Endodermal cell (in vitro differentiated cells): ENCODE measurements at regions not wholly inside any gene's neighbourhood (a gene's known extent, or its start where the extent isn't known, plus 50 kb on each side); places are given as distances from the start of the nearest gene placed in this dataset.

Experiments
- DNase-seq: peaks from one replicate; pipeline ENCODE4 v3.0.0-alpha.2; 2017
- H3K27ac ChIP-seq: 2 replicates; pipeline ENCODE4 v1.5.1; 2013; ENCODE audit warnings: mild to moderate bottlenecking, low read depth, low read length, moderate library complexity
- H3K27me3 ChIP-seq: 2 replicates; pipeline ENCODE4 v1.6.1; 2013; ENCODE audit warnings: mild to moderate bottlenecking, low read length, moderate library complexity; ENCODE audit not compliant: insufficient read depth, control insufficient read depth, poor library complexity, severe bottlenecking
- H3K36me3 ChIP-seq: 2 replicates; pipeline ENCODE4 v1.7.0; 2013; ENCODE audit warnings: mild to moderate bottlenecking, low read length, moderate library complexity; ENCODE audit not compliant: control insufficient read depth, insufficient read depth
- H3K4me1 ChIP-seq: one replicate; pipeline ENCODE4 v1.7.0; 2013; ENCODE audit warnings: low read length; ENCODE audit not compliant: control insufficient read depth, insufficient read depth
- H3K4me3 ChIP-seq: 2 replicates; pipeline ENCODE4 v1.5.1; 2013; ENCODE audit warnings: mild to moderate bottlenecking, low read length, moderate library complexity
- H3K9ac ChIP-seq: 2 replicates; pipeline ENCODE4 v1.6.1; 2013; ENCODE audit warnings: mild to moderate bottlenecking, low read length, moderate library complexity; ENCODE audit not compliant: poor library complexity, severe bottlenecking; ENCODE audit errors: extremely low read depth
- H3K9me3 ChIP-seq: 2 replicates; pipeline ENCODE4 v1.6.1; 2013; ENCODE audit warnings: mild to moderate bottlenecking, low read length, moderate library complexity; ENCODE audit not compliant: control insufficient read depth
- H3K27ac Mint-ChIP-seq: 2 replicates; pipeline ENCODE4 v1.8.0; 2020; ENCODE audit warnings: mixed read lengths
- H3K27me3 Mint-ChIP-seq: 2 replicates; pipeline ENCODE4 v1.8.0; 2021; ENCODE audit warnings: mild to moderate bottlenecking, mixed read lengths; ENCODE audit not compliant: insufficient read depth
- H3K36me3 Mint-ChIP-seq: 2 replicates; pipeline ENCODE4 v1.8.0; 2020; ENCODE audit warnings: low read depth, mixed read lengths
- H3K4me1 Mint-ChIP-seq: 2 replicates; pipeline ENCODE4 v1.8.0; 2020; ENCODE audit warnings: mixed read lengths
- H3K4me3 Mint-ChIP-seq: 2 replicates; pipeline ENCODE4 v1.8.0; 2020; ENCODE audit warnings: mild to moderate bottlenecking, moderate library complexity, mixed read lengths
- H3K9me3 Mint-ChIP-seq: 2 replicates; pipeline ENCODE4 v1.8.0; 2020; ENCODE audit warnings: mild to moderate bottlenecking, mixed read lengths
- WGBS, 2 experiments: methylation state at CpG; one replicate each; pipeline versions ENCODE4 v1.1.5 to v1.1.7; 2013; ENCODE audit warnings: missing lambda C conversion rate in 2 of 2, mixed read lengths in 1 of 2; ENCODE audit not compliant: insufficient coverage in 1 of 2, insufficient read length in 1 of 2; 5-methylcytosine and 5-hydroxymethylcytosine counted together
- TF ChIP-seq, protein P1 (sequence below): fragments of 200-600 bp; sonication (generic); conservative IDR thresholded peaks from 2 replicates; pipeline ENCODE4 v1.5.0; 2021; ENCODE audit warnings: antibody characterized with exemption, mild to moderate bottlenecking

DNA sequence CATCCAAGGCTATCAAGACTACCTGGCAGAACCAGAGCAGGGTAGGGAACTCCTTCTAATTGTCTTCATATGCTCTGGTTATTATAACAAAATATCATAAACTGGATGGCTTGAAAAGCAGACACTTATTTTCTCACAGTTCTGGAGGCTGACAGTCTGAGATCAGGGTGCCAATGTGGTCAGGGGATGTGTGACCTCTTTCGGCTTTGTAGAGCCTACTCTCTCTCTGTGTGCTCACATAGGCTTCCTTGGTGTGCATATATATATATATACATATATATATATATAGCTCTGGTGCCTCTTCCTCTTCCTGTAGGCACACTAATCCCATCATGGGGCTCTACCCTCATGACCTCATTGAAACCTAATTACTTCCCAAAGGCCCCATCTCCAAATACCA lies 101.6 kb downstream of the ARL6IP6 start:
- H3K27ac Mint-ChIP-seq: no peak overlapping the region
- Histone ChIP-seq H3K27me3 (no peaks in the 10 kb centered on the region), H3K27ac (no peak overlapping the region), H3K36me3 (no peaks in the 10 kb centered on the region), H3K4me3 (no peak overlapping the region), H3K9me3 (peaks cover 16% of the 10 kb centered on the region), H3K4me1 (peaks cover 18% of the 10 kb centered on the region), H3K9ac (no peak overlapping the region)
- no peak for DNase-seq
- H3K4me1 Mint-ChIP-seq: peaks cover 35% of the 10 kb centered on the region
- WGBS, 2 experiments: 80% methylated on average over 1 of the region's 1 CpG; no CpG with 5 or more reads in 1 of the 2 experiments
- no peaks in the 10 kb centered on the region for H3K9me3 Mint-ChIP-seq
- H3K27me3 Mint-ChIP-seq: no peaks in the 10 kb centered on the region
- no peaks in the 10 kb centered on the region for H3K36me3 Mint-ChIP-seq
- TF ChIP-seq, protein P1, sequence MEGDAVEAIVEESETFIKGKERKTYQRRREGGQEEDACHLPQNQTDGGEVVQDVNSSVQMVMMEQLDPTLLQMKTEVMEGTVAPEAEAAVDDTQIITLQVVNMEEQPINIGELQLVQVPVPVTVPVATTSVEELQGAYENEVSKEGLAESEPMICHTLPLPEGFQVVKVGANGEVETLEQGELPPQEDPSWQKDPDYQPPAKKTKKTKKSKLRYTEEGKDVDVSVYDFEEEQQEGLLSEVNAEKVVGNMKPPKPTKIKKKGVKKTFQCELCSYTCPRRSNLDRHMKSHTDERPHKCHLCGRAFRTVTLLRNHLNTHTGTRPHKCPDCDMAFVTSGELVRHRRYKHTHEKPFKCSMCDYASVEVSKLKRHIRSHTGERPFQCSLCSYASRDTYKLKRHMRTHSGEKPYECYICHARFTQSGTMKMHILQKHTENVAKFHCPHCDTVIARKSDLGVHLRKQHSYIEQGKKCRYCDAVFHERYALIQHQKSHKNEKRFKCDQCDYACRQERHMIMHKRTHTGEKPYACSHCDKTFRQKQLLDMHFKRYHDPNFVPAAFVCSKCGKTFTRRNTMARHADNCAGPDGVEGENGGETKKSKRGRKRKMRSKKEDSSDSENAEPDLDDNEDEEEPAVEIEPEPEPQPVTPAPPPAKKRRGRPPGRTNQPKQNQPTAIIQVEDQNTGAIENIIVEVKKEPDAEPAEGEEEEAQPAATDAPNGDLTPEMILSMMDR: no peak
- H3K4me3 Mint-ChIP-seq: no peak overlapping the region

- DNase-seq: no peak
- no peak overlapping the region for H3K27ac Mint-ChIP-seq
- no peaks in the 10 kb centered on the region for H3K27me3 ChIP-seq
- no peaks in the 10 kb centered on the region for H3K36me3 ChIP-seq
- H3K36me3 Mint-ChIP-seq: peaks cover 5% of the 10 kb centered on the region
- peaks cover 43% of the 10 kb centered on the region for H3K9me3 ChIP-seq
- WGBS, 2 experiments: 89% methylated on average over 3 of the region's 3 CpGs; no CpG with 5 or more reads in 1 of the 2 experiments
- no peak overlapping the region for H3K9ac ChIP-seq
- H3K27ac ChIP-seq: no peak overlapping the region
- H3K4me3 Mint-ChIP-seq: no peak overlapping the region
- TF ChIP-seq, protein P1: no peak
- H3K4me3 ChIP-seq: peak overlapping the region; percentile 56
- H3K4me1 Mint-ChIP-seq: peaks cover 31% of the 10 kb centered on the region
- H3K27me3 Mint-ChIP-seq: no peaks in the 10 kb centered on the region
- peaks cover 21% of the 10 kb centered on the region for H3K9me3 Mint-ChIP-seq
- peaks cover 8% of the 10 kb centered on the region for H3K4me1 ChIP-seq
Observed at GRCh38 chr2:152815634-152816257, 97.3 kb downstream of the ARL6IP6 start.

DNA sequence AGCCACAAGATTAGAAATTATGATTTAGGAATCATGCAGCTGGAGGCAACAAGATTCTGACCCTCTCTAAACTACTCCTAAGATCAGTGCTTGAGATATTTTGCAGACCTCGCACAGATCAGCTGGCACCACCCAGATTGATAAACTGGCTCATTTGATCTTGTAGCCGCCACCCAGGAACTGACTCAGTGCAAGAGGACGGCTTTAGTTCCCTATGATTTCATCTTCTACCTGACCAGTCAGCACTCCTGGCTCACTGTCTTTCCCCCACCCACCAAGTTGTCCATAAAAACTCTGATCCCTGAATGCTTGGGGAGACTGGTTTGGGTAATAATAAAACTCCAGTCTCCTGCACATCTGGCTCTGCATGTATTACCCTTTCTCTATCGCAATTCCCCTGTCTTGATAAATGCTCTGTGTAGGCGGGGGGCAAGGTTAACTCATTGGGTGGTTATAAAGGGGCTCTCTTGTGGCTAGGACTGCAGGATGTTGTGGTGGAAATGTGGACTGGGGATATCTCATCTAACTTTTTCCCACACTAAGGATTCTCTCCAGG lies 96.1 kb downstream of the ARL6IP6 start:
- Histone ChIP-seq H3K4me1 (peaks cover 8% of the 10 kb centered on the region), H3K36me3 (no peaks in the 10 kb centered on the region), H3K27me3 (no peaks in the 10 kb centered on the region), H3K27ac (no peak overlapping the region), H3K4me3 (peak overlapping the region; percentile 56), H3K9ac (no peak overlapping the region), H3K9me3 (peaks cover 49% of the 10 kb centered on the region)
- TF ChIP-seq, protein P1: no peak
- Mint-ChIP-seq H3K36me3 (peaks cover 5% of the 10 kb centered on the region), H3K9me3 (peaks cover 27% of the 10 kb centered on the region), H3K27me3 (no peaks in the 10 kb centered on the region), H3K4me1 (peaks cover 31% of the 10 kb centered on the region), H3K27ac (no peak overlapping the region), H3K4me3 (no peak overlapping the region)
- no peak for DNase-seq
- WGBS, 2 experiments: 96% methylated on average over 5 of the region's 5 CpGs; no CpG with 5 or more reads in 1 of the 2 experiments
